ENCODE measurements at regions not wholly inside any gene's neighbourhood (a gene's known extent, or its start where the extent isn't known, plus 50 kb on each side); places are given as distances from the start of the nearest gene placed in this dataset.

- TF ChIP-seq CTCF (IDR thresholded peaks at IDR 0.05; ENCODE audit: low read depth, low read length): no peak
- no peak for DNase-seq (ENCODE audit: extremely low read depth, low read depth)
These were observed 92.7 kb upstream of the MGAT5 start for GRCh38 chr2:134161170-134161547.

- TF ChIP-seq CTCF (IDR thresholded peaks at IDR 0.05; ENCODE audit: low read depth, low read length): no peak
- no peak for DNase-seq (ENCODE audit: extremely low read depth, low read depth)
These were observed 90.5 kb upstream of the MGAT5 start for GRCh38 chr2:134163336-134163735.

- DNase-seq (ENCODE audit: extremely low read depth, low read depth): no peak
- TF ChIP-seq CTCF (IDR thresholded peaks at IDR 0.05; ENCODE audit: low read depth, low read length): no peak
These were observed 89.6 kb upstream of the MGAT5 start for GRCh38 chr2:134164306-134164705.

- TF ChIP-seq CTCF (IDR thresholded peaks at IDR 0.05; ENCODE audit: low read depth, low read length): no peak
- no peak for DNase-seq (ENCODE audit: extremely low read depth, low read depth)
These were observed 86.9 kb upstream of the MGAT5 start for GRCh38 chr2:134167015-134167414.

- TF ChIP-seq CTCF (IDR thresholded peaks at IDR 0.05; ENCODE audit: low read depth, low read length): no peak
- DNase-seq (ENCODE audit: extremely low read depth, low read depth): no peak
These were observed 84.1 kb upstream of the MGAT5 start for GRCh38 chr2:134169788-134170187.

GRCh38 chr2:134170294-134170693, 83.6 kb upstream of the MGAT5 start:
- peak; percentile 34 for DNase-seq (ENCODE audit: extremely low read depth, low read depth)
- no peak for TF ChIP-seq CTCF (IDR thresholded peaks at IDR 0.05; ENCODE audit: low read depth, low read length)

GRCh38 chr2:134170700-134171099, 83.2 kb upstream of the MGAT5 start:
- DNase-seq (ENCODE audit: extremely low read depth, low read depth): no peak
- TF ChIP-seq CTCF (IDR thresholded peaks at IDR 0.05; ENCODE audit: low read depth, low read length): no peak
